BLaER1 (cell line): ENCODE measurements at regions not wholly inside any gene's neighbourhood (a gene's known extent, or its start where the extent isn't known, plus 50 kb on each side); places are given as distances from the start of the nearest gene placed in this dataset.
"Not testable (repeated sequence)": the region's sequence is repeated elsewhere in the genome, so short reads cannot be mapped to it uniquely, and the experiment has no call there.

ENCODE experiments used
- H3K27ac ChIP-seq: shearing (Covaris generic); formaldehyde crosslinking; 2 replicates; pipeline ENCODE4 v1.8.1; 2022
- H3K27me3 ChIP-seq: shearing (Covaris generic); formaldehyde crosslinking; 2 replicates; pipeline ENCODE4 v1.8.1; 2022
- H3K36me3 ChIP-seq: shearing (Covaris generic); formaldehyde crosslinking; 2 replicates; pipeline ENCODE4 v1.8.1; 2022
- H3K4me1 ChIP-seq: shearing (Covaris generic); formaldehyde crosslinking; 2 replicates; pipeline ENCODE4 v1.8.1; 2022
- H3K4me2 ChIP-seq: shearing (Covaris generic); formaldehyde crosslinking; 2 replicates; pipeline ENCODE4 v1.8.1; 2022
- H3K4me3 ChIP-seq: shearing (Covaris generic); formaldehyde crosslinking; 2 replicates; pipeline ENCODE4 v1.8.1; 2022
- H3K9ac ChIP-seq: shearing (Covaris generic); formaldehyde crosslinking; 2 replicates; pipeline ENCODE4 v1.8.1; 2022
- H3K9me3 ChIP-seq: shearing (Covaris generic); formaldehyde crosslinking; 2 replicates; pipeline ENCODE4 v1.8.1; 2022
- H4K20me1 ChIP-seq: shearing (Covaris generic); formaldehyde crosslinking; 2 replicates; pipeline ENCODE4 v1.8.1; 2022
- Cebpa-rat ChIP-seq: shearing (Covaris generic); IDR thresholded peaks from 2 replicates; pipeline ENCODE4 v1.8.1; 2022

- TF ChIP-seq Cebpa-rat, result no peak
- H3K27ac ChIP-seq, result no peak overlapping the region
These were observed 112.6 kb upstream of the MAPK10 start for GRCh38 chr4:86472377-86473019.

GRCh38 chr4:86478151-86478550 is 116.0 kb upstream of the PTPN13 start:
- H4K20me1 ChIP-seq, H3K27me3 ChIP-seq, H3K27ac ChIP-seq, H3K4me3 ChIP-seq, H3K4me2 ChIP-seq, H3K36me3 ChIP-seq, H3K4me1 ChIP-seq, H3K9me3 ChIP-seq, H3K9ac ChIP-seq: not testable (repeated sequence)

More at GRCh38 chr4:86472377-86473019, 112.6 kb upstream of the MAPK10 start:
- no peaks in the 10 kb centered on the region for H3K4me1 ChIP-seq
- H3K4me3 ChIP-seq, result no peak overlapping the region
- no peaks in the 10 kb centered on the region for H3K27me3 ChIP-seq
- H3K9me3 ChIP-seq, result no peaks in the 10 kb centered on the region
- no peaks in the 10 kb centered on the region for H4K20me1 ChIP-seq
- H3K36me3 ChIP-seq, result no peaks in the 10 kb centered on the region
- no peak overlapping the region for H3K9ac ChIP-seq
- H3K4me2 ChIP-seq, result no peak overlapping the region

- Histone ChIP-seq H3K27me3 (no peaks in the 10 kb centered on the region), H3K4me3 (no peak overlapping the region), H3K4me2 (no peak overlapping the region), H3K27ac (no peak overlapping the region), H4K20me1 (no peaks in the 10 kb centered on the region), H3K36me3 (no peaks in the 10 kb centered on the region), H3K9ac (no peak overlapping the region), H3K4me1 (peaks cover 11% of the 10 kb centered on the region), H3K9me3 (no peaks in the 10 kb centered on the region)
- TF ChIP-seq Cebpa-rat, result no peak
These were observed 112.7 kb upstream of the PTPN13 start for GRCh38 chr4:86481440-86481839.

- peaks cover 11% of the 10 kb centered on the region for H3K4me1 ChIP-seq
- no peaks in the 10 kb centered on the region for H4K20me1 ChIP-seq
- TF ChIP-seq Cebpa-rat, result no peak
- H3K9me3 ChIP-seq, result no peaks in the 10 kb centered on the region
- H3K4me2 ChIP-seq, result no peak overlapping the region
- no peaks in the 10 kb centered on the region for H3K27me3 ChIP-seq
- H3K4me3 ChIP-seq, result no peak overlapping the region
- no peak overlapping the region for H3K27ac ChIP-seq
- no peaks in the 10 kb centered on the region for H3K36me3 ChIP-seq
- H3K9ac ChIP-seq, result no peak overlapping the region
These were observed 111.6 kb upstream of the PTPN13 start for GRCh38 chr4:86482306-86483172.

- H3K9ac ChIP-seq, result no peak overlapping the region
- H3K4me2 ChIP-seq, result no peak overlapping the region
- no peak for TF ChIP-seq Cebpa-rat
- no peaks in the 10 kb centered on the region for H4K20me1 ChIP-seq
- H3K9me3 ChIP-seq, result no peaks in the 10 kb centered on the region
- no peaks in the 10 kb centered on the region for H3K36me3 ChIP-seq
- no peak overlapping the region for H3K4me3 ChIP-seq
- no peak overlapping the region for H3K27ac ChIP-seq
- H3K4me1 ChIP-seq, result peaks cover 11% of the 10 kb centered on the region
- H3K27me3 ChIP-seq, result no peaks in the 10 kb centered on the region
These were observed 111.0 kb upstream of the PTPN13 start for GRCh38 chr4:86483173-86483490.

GRCh38 chr4:86483773-86484172 is 110.3 kb upstream of the PTPN13 start:
- Histone ChIP-seq H3K27me3 (no peaks in the 10 kb centered on the region), H3K4me1 (peaks cover 11% of the 10 kb centered on the region), H3K9ac (no peak overlapping the region), H3K36me3 (no peaks in the 10 kb centered on the region), H3K4me2 (peak overlapping the region; percentile 30), H3K4me3 (no peak overlapping the region), H3K27ac (no peak overlapping the region), H3K9me3 (no peaks in the 10 kb centered on the region), H4K20me1 (no peaks in the 10 kb centered on the region)
- TF ChIP-seq Cebpa-rat, result no peak

- peak overlapping the region; percentile 30 for H3K4me2 ChIP-seq
- TF ChIP-seq Cebpa-rat, result no peak
- peaks cover 11% of the 10 kb centered on the region for H3K4me1 ChIP-seq
These were observed 109.9 kb upstream of the PTPN13 start for GRCh38 chr4:86484241-86484640.

GRCh38 chr4:86487738-86488348 is 106.3 kb upstream of the PTPN13 start:
- no peak overlapping the region for H3K9ac ChIP-seq
- TF ChIP-seq Cebpa-rat, result no peak

More at GRCh38 chr4:86484241-86484640, 109.9 kb upstream of the PTPN13 start:
- Histone ChIP-seq H4K20me1 (no peaks in the 10 kb centered on the region), H3K36me3 (no peaks in the 10 kb centered on the region), H3K4me3 (no peak overlapping the region), H3K27ac (no peak overlapping the region), H3K27me3 (no peaks in the 10 kb centered on the region), H3K9me3 (no peaks in the 10 kb centered on the region), H3K9ac (no peak overlapping the region)

GRCh38 chr4:86493460-86493859 is 100.7 kb upstream of the PTPN13 start:
- Histone ChIP-seq H3K4me1 (peaks cover 5% of the 10 kb centered on the region), H3K4me2 (no peak overlapping the region), H3K4me3 (no peak overlapping the region), H3K9me3 (no peaks in the 10 kb centered on the region), H3K9ac (no peak overlapping the region), H3K27ac (no peak overlapping the region), H4K20me1 (no peaks in the 10 kb centered on the region), H3K27me3 (no peaks in the 10 kb centered on the region), H3K36me3 (no peaks in the 10 kb centered on the region)
- no peak for TF ChIP-seq Cebpa-rat

More at GRCh38 chr4:86487738-86488348, 106.3 kb upstream of the PTPN13 start:
- Histone ChIP-seq H3K36me3 (no peaks in the 10 kb centered on the region), H3K4me3 (no peak overlapping the region), H3K27me3 (no peaks in the 10 kb centered on the region), H3K4me2 (no peak overlapping the region), H3K9me3 (no peaks in the 10 kb centered on the region), H3K27ac (no peak overlapping the region), H4K20me1 (no peaks in the 10 kb centered on the region), H3K4me1 (peaks cover 11% of the 10 kb centered on the region)
